ENCODE measurements at regions not wholly inside any gene's neighbourhood (a gene's known extent, or its start where the extent isn't known, plus 50 kb on each side); places are given as distances from the start of the nearest gene placed in this dataset.
"Not testable (repeated sequence)": the region's sequence is repeated elsewhere in the genome, so short reads cannot be mapped to it uniquely, and the experiment has no call there.

DNA sequence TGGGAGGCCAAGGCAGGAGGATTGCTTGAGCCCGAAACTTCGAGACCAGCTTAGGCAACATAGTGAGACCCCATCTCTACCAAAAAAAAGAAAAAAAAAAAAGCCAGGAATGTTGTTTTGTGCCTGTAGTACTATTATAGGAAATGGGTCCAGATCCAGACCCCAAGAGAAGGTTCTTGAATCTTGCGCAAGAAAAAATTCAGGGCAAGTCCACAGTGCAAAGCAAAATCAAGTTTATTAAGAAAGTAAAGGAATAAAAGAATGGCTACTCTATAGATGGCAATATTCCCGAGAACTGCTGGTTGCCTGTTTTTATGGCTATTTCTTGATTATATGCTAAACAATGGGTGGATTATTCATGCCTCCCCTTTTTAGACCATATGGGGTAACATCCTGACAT lies 51.2 kb upstream of the RDX start:
- TF ChIP-seq SUZ12 (IDR thresholded peaks at IDR 0.05; ENCODE audit: extremely low read depth, insufficient read depth, insufficient read length) (no peak), ZNF274 (IDR thresholded peaks at IDR 0.05; ENCODE audit: low read depth, low read length) (no peak), YY1 (IDR thresholded peaks at IDR 0.05; ENCODE audit: insufficient read depth, insufficient read length) (no peak)
- no peaks in the 10 kb centered on the region for H3K36me3 ChIP-seq (ENCODE audit: insufficient read depth, insufficient read length, low read length)
- no peaks in the 10 kb centered on the region for H3K9me3 ChIP-seq (ENCODE audit: insufficient read depth, low read length)
- no peak overlapping the region for H3K4me3 ChIP-seq (ENCODE audit: insufficient read length, low read depth)
- peaks cover 2% of the 10 kb centered on the region for H3K4me1 ChIP-seq (ENCODE audit: insufficient read depth, insufficient read length)
- DNase-seq (ENCODE audit: low read depth, low spot score): no peak
- no peak overlapping the region for H3K9ac ChIP-seq (ENCODE audit: insufficient read length, low read depth)
- no peaks in the 10 kb centered on the region for H3K27me3 ChIP-seq (ENCODE audit: insufficient read depth, insufficient read length)

DNA sequence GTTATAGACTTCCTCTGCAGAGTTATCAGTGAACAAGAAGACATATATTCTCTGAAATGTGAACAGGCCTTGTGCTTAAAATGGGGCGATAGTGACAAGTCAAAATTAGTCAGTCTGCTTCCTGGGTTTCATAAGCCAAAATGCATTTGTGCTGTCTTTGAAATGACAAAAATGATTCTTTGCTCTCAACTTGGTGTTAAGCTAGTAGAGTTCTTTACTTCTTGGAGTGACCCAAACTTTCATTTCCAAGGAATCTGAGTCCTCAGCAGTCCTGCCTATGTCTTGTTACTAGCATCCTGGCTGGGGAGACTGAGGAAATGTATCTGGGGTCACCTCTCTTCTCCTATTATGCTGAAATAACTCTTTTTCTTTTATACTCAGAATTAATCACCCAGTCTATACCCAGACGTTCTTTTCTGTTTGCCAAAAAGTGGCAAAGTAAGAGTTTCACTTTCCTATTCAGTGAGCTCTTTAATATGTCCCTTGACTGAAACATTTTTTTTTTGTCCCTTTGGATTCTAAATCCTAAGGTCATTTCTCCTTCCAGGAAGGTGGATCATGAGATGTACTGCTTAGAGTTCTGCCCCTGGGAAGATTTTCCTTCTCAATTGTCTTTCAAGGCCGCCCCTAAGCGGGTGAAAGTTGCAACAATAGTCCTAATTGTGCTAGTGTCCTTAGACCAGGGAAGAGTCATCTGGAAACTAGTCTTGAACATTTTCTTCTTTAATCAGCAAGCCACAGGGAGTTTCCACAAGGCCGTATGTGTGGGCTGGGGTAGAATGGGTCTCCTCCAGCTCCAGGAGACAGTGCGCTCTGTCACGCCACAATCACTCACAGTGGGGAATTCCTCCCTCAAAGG lies 53.0 kb upstream of the RDX start:
- Histone ChIP-seq H3K27me3 (ENCODE audit: insufficient read depth, insufficient read length) (no peaks in the 10 kb centered on the region), H3K9ac (ENCODE audit: insufficient read length, low read depth) (no peak overlapping the region), H3K9me3 (ENCODE audit: insufficient read depth, low read length) (no peaks in the 10 kb centered on the region), H3K4me1 (ENCODE audit: insufficient read depth, insufficient read length) (peaks cover 2% of the 10 kb centered on the region), H3K36me3 (ENCODE audit: insufficient read depth, insufficient read length, low read length) (no peaks in the 10 kb centered on the region), H3K4me3 (ENCODE audit: insufficient read length, low read depth) (no peak overlapping the region)
- TF ChIP-seq YY1 (IDR thresholded peaks at IDR 0.05; ENCODE audit: insufficient read depth, insufficient read length): no peak
- no peak for TF ChIP-seq SUZ12 (IDR thresholded peaks at IDR 0.05; ENCODE audit: extremely low read depth, insufficient read depth, insufficient read length)
- no peak for TF ChIP-seq ZNF274 (IDR thresholded peaks at IDR 0.05; ENCODE audit: low read depth, low read length)
- DNase-seq (ENCODE audit: low read depth, low spot score): no peak

GRCh38 chr11:110349997-110350383 lies 53.6 kb upstream of the RDX start:
- not testable (repeated sequence) for H3K9me3 ChIP-seq (ENCODE audit: insufficient read depth, low read length); H3K4me1 ChIP-seq (ENCODE audit: insufficient read depth, insufficient read length); H3K4me3 ChIP-seq (ENCODE audit: insufficient read length, low read depth); H3K27me3 ChIP-seq (ENCODE audit: insufficient read depth, insufficient read length); DNase-seq (ENCODE audit: low read depth, low spot score); H3K36me3 ChIP-seq (ENCODE audit: insufficient read depth, insufficient read length, low read length); H3K9ac ChIP-seq (ENCODE audit: insufficient read length, low read depth)

- TF ChIP-seq YY1 (IDR thresholded peaks at IDR 0.05; ENCODE audit: insufficient read depth, insufficient read length) (no peak), SUZ12 (IDR thresholded peaks at IDR 0.05; ENCODE audit: extremely low read depth, insufficient read depth, insufficient read length) (no peak), ZNF274 (IDR thresholded peaks at IDR 0.05; ENCODE audit: low read depth, low read length) (no peak)
- H3K27me3 ChIP-seq (ENCODE audit: insufficient read depth, insufficient read length): no peaks in the 10 kb centered on the region
- H3K4me1 ChIP-seq (ENCODE audit: insufficient read depth, insufficient read length): peaks cover 2% of the 10 kb centered on the region
- no peaks in the 10 kb centered on the region for H3K9me3 ChIP-seq (ENCODE audit: insufficient read depth, low read length)
- H3K36me3 ChIP-seq (ENCODE audit: insufficient read depth, insufficient read length, low read length): no peaks in the 10 kb centered on the region
- no peak for DNase-seq (ENCODE audit: low read depth, low spot score)
- H3K4me3 ChIP-seq (ENCODE audit: insufficient read length, low read depth): no peak overlapping the region
- no peak overlapping the region for H3K9ac ChIP-seq (ENCODE audit: insufficient read length, low read depth)
These were observed 58.8 kb upstream of the RDX start for GRCh38 chr11:110355011-110355744.

- no peak for TF ChIP-seq YY1 (IDR thresholded peaks at IDR 0.05; ENCODE audit: insufficient read depth, insufficient read length)
- no peak for TF ChIP-seq ZNF274 (IDR thresholded peaks at IDR 0.05; ENCODE audit: low read depth, low read length)
- no peak for TF ChIP-seq SUZ12 (IDR thresholded peaks at IDR 0.05; ENCODE audit: extremely low read depth, insufficient read depth, insufficient read length)
- H3K4me3 ChIP-seq (ENCODE audit: insufficient read length, low read depth): no peak overlapping the region
- DNase-seq (ENCODE audit: low read depth, low spot score): no peak
- no peaks in the 10 kb centered on the region for H3K36me3 ChIP-seq (ENCODE audit: insufficient read depth, insufficient read length, low read length)
- H3K9me3 ChIP-seq (ENCODE audit: insufficient read depth, low read length): no peaks in the 10 kb centered on the region
- H3K9ac ChIP-seq (ENCODE audit: insufficient read length, low read depth): no peak overlapping the region
- no peaks in the 10 kb centered on the region for H3K27me3 ChIP-seq (ENCODE audit: insufficient read depth, insufficient read length)
- peaks cover 2% of the 10 kb centered on the region for H3K4me1 ChIP-seq (ENCODE audit: insufficient read depth, insufficient read length)
These were observed 60.6 kb upstream of the RDX start for GRCh38 chr11:110356762-110357671.

DNA sequence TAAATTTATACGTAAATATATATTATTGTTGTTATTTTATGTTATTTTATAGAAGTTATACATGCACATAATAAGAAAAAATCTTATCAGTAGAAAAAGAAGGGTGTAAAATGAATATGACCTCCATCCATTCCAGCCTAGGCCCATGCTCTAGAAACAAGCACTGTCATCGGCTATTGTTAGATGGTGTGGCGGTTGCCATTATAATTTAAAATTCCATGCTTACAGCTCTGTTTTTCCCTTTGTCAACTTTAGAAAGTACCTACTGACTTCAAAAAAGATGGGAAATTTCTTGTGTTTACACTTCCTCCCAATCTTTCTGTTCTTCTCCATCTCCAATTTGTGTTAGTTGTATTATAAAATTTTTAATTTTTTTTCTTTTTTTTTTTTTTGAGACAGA lies 61.9 kb upstream of the RDX start:
- Histone ChIP-seq H3K9ac (ENCODE audit: insufficient read length, low read depth) (no peak overlapping the region), H3K4me1 (ENCODE audit: insufficient read depth, insufficient read length) (peaks cover 2% of the 10 kb centered on the region), H3K27me3 (ENCODE audit: insufficient read depth, insufficient read length) (no peaks in the 10 kb centered on the region), H3K9me3 (ENCODE audit: insufficient read depth, low read length) (no peaks in the 10 kb centered on the region), H3K4me3 (ENCODE audit: insufficient read length, low read depth) (no peak overlapping the region), H3K36me3 (ENCODE audit: insufficient read depth, insufficient read length, low read length) (no peaks in the 10 kb centered on the region)
- TF ChIP-seq YY1 (IDR thresholded peaks at IDR 0.05; ENCODE audit: insufficient read depth, insufficient read length): no peak
- TF ChIP-seq SUZ12 (IDR thresholded peaks at IDR 0.05; ENCODE audit: extremely low read depth, insufficient read depth, insufficient read length): no peak
- TF ChIP-seq ZNF274 (IDR thresholded peaks at IDR 0.05; ENCODE audit: low read depth, low read length): no peak
- DNase-seq (ENCODE audit: low read depth, low spot score): no peak

GRCh38 chr11:110360781-110361408 lies 64.5 kb upstream of the RDX start:
- DNase-seq (ENCODE audit: low read depth, low spot score); H3K4me3 ChIP-seq (ENCODE audit: insufficient read length, low read depth); H3K9me3 ChIP-seq (ENCODE audit: insufficient read depth, low read length); H3K27me3 ChIP-seq (ENCODE audit: insufficient read depth, insufficient read length); H3K36me3 ChIP-seq (ENCODE audit: insufficient read depth, insufficient read length, low read length); H3K9ac ChIP-seq (ENCODE audit: insufficient read length, low read depth); H3K4me1 ChIP-seq (ENCODE audit: insufficient read depth, insufficient read length): not testable (repeated sequence)

Measured in NT2/D1 (cell line).